SU-DHL-6 (cell line): ENCODE measurements at regions not wholly inside any gene's neighbourhood (a gene's known extent, or its start where the extent isn't known, plus 50 kb on each side); places are given as distances from the start of the nearest gene placed in this dataset.

Source experiments
- H2AFZ ChIP-seq: fragments of 200-600 bp; sonication (generic); 2 replicates; pipeline ENCODE4 v1.6.1; 2014; ENCODE audit warnings: low read depth, mild to moderate bottlenecking, moderate library complexity, mixed read lengths, antibody characterized with exemption, low read length; ENCODE audit not compliant: severe bottlenecking
- H3F3A ChIP-seq: fragments of 200-600 bp; shearing (Covaris generic); 2 replicates; pipeline ENCODE4 v1.6.0; 2016; ENCODE audit warnings: antibody characterized with exemption, mild to moderate bottlenecking; ENCODE audit not compliant: insufficient read depth
- H3K27ac ChIP-seq: fragments of 200-600 bp; sonication (generic); 2 replicates; pipeline ENCODE4 v1.5.1; 2016; ENCODE audit warnings: low read depth, mild to moderate bottlenecking, low read length, moderate library complexity, mixed read lengths
- H3K27me3 ChIP-seq: fragments of 200-600 bp; sonication (generic), shearing (Covaris generic); 2 replicates; pipeline ENCODE4 v1.6.0; 2014; ENCODE audit warnings: mild to moderate bottlenecking, low read length
- H3K36me3 ChIP-seq: fragments of 200-600 bp; sonication (generic); 2 replicates; pipeline ENCODE4 v1.6.1; 2014; ENCODE audit warnings: mild to moderate bottlenecking, low read length, mixed read lengths
- H3K4me2 ChIP-seq: fragments of 300-600, 200-600 bp; shearing (Covaris generic), sonication (generic); 2 replicates; pipeline ENCODE4 v1.6.0; 2014; ENCODE audit warnings: low read length, low read depth, mild to moderate bottlenecking; ENCODE audit not compliant: poor library complexity, severe bottlenecking
- H3K4me3 ChIP-seq: fragments of 200-600 bp; sonication (generic); 2 replicates; pipeline ENCODE4 v1.5.1; 2014; ENCODE audit warnings: antibody characterized with exemption, low read length, mild to moderate bottlenecking, mixed read lengths; ENCODE audit not compliant: insufficient read depth, poor library complexity, severe bottlenecking
- H3K79me2 ChIP-seq: fragments of 200-600 bp; sonication (generic); 2 replicates; pipeline ENCODE4 v1.6.1; 2014; ENCODE audit warnings: mild to moderate bottlenecking, low read length, moderate library complexity; ENCODE audit not compliant: insufficient read depth
- H3K9ac ChIP-seq: fragments of 200-600 bp; sonication (generic); 2 replicates; pipeline ENCODE4 v1.7.0; 2014; ENCODE audit warnings: mild to moderate bottlenecking, low read length
- H3K9me2 ChIP-seq: fragments of 200-600 bp; sonication (generic); replicated peaks from 2 replicates; pipeline ENCODE4 v1.6.1; 2014; ENCODE audit warnings: low read length; ENCODE audit not compliant: insufficient read depth
- H3K9me3 ChIP-seq: fragments of 200-600 bp; sonication (generic); 2 replicates; pipeline ENCODE4 v1.6.1; 2014; ENCODE audit warnings: low read length, mixed read lengths; ENCODE audit not compliant: insufficient read depth
- H4K20me1 ChIP-seq: fragments of 200-600 bp; sonication (generic); 2 replicates; pipeline ENCODE4 v1.6.1; 2014; ENCODE audit warnings: low read depth, mild to moderate bottlenecking, antibody characterized with exemption, low read length, moderate library complexity, mixed read lengths
- CTCF ChIP-seq: fragments of 200-600 bp; sonication (generic); IDR thresholded peaks from one replicate; pipeline ENCODE4 v1.5.1; 2017; ENCODE audit warnings: antibody characterized with exemption, mild to moderate bottlenecking, low read length, moderate library complexity; ENCODE audit not compliant: insufficient read depth, poor library complexity, severe bottlenecking
- EZH2phosphoT487 ChIP-seq: fragments of 200-600 bp; sonication (generic), shearing (Covaris generic); conservative IDR thresholded peaks from 2 replicates; pipeline ENCODE4 v1.6.1; 2018; ENCODE audit warnings: mild to moderate bottlenecking, antibody characterized with exemption, low read length, moderate library complexity, mixed read lengths

- H3F3A ChIP-seq, result no peaks in the 10 kb centered on the region
- H3K9me2 ChIP-seq, result no peaks in the 10 kb centered on the region
- no peak overlapping the region for H3K4me3 ChIP-seq
- H3K9me3 ChIP-seq, result no peaks in the 10 kb centered on the region; the same call in 1 of the 2 replicates
- H3K36me3 ChIP-seq, result no peaks in the 10 kb centered on the region
- H4K20me1 ChIP-seq, result no peaks in the 10 kb centered on the region
- H3K9ac ChIP-seq, result no peak overlapping the region
- H3K27me3 ChIP-seq, result no peaks in the 10 kb centered on the region
- no peak overlapping the region for H3K27ac ChIP-seq
- TF ChIP-seq EZH2phosphoT487, result no peak
- TF ChIP-seq CTCF, result no peak
- no peak overlapping the region for H3K4me2 ChIP-seq
- no peak overlapping the region for H2AFZ ChIP-seq
- no peaks in the 10 kb centered on the region for H3K79me2 ChIP-seq
Measured at GRCh38 chr1:193552274-193552673, 365.9 kb upstream of the B3GALT2 start.

DNA sequence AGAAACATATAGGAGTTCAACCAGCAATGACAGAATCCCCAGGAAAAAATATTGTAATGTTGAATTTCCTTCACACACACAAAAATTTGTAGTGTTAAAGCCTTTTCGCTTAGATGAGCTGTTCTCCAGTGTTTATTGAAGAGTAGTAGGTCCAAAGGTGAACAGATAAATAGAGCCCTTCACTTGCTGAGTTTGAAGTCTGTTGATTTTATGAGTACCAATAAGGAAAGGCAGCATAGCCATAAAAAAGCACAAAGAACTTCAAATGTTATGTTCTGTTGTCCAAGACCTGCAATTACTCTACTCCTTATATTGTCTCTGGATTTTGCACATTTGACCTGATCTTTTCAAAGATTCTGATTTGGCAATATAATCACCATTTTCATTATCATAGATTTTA lies 362.7 kb upstream of the B3GALT2 start:
- H3K9me3 ChIP-seq, result no peaks in the 10 kb centered on the region; the same call in 1 of the 2 replicates
- no peak overlapping the region for H3K4me3 ChIP-seq
- TF ChIP-seq EZH2phosphoT487 (no peak), CTCF (no peak)
- no peaks in the 10 kb centered on the region for H3K79me2 ChIP-seq
- H4K20me1 ChIP-seq, result no peaks in the 10 kb centered on the region
- no peak overlapping the region for H3K9ac ChIP-seq
- H3K27me3 ChIP-seq, result no peaks in the 10 kb centered on the region
- no peaks in the 10 kb centered on the region for H3F3A ChIP-seq
- no peaks in the 10 kb centered on the region for H3K36me3 ChIP-seq
- H3K27ac ChIP-seq, result no peak overlapping the region
- no peak overlapping the region for H2AFZ ChIP-seq
- H3K9me2 ChIP-seq, result no peaks in the 10 kb centered on the region
- H3K4me2 ChIP-seq, result no peak overlapping the region

DNA sequence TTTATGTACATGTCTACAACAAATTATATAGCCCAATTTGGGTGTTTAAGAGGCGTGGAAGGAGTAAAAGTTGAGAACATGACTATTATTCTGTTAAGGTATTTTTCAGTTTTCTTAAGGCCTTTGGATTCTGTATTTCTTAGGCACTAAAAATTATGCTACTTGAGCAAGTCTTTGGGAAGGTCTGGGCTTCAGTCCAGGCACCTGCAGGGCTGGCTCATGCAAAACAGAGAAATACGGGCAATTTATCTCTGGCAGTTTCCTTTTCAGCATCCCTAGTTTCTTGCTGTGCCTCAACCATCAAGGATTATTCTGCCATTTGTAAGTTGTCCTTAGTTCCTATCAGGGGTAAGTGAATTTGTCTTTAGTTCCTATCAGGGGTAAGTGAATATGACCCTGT lies 358.8 kb upstream of the B3GALT2 start:
- Histone ChIP-seq H3K36me3 (no peaks in the 10 kb centered on the region), H3K4me3 (no peak overlapping the region), H3K4me2 (no peak overlapping the region), H3K9me2 (no peaks in the 10 kb centered on the region), H3F3A (peaks cover 11% of the 10 kb centered on the region), H3K9ac (no peak overlapping the region), H3K79me2 (no peaks in the 10 kb centered on the region), H3K27me3 (no peaks in the 10 kb centered on the region), H2AFZ (no peak overlapping the region), H4K20me1 (no peaks in the 10 kb centered on the region), H3K27ac (no peak overlapping the region), H3K9me3 (no peaks in the 10 kb centered on the region; the same call in 1 of the 2 replicates)
- no peak for TF ChIP-seq CTCF
- TF ChIP-seq EZH2phosphoT487, result no peak
